Right lobe of liver (tissue), 6 donors: ENCODE measurements at regions not wholly inside any gene's neighbourhood (a gene's known extent, or its start where the extent isn't known, plus 50 kb on each side); places are given as distances from the start of the nearest gene placed in this dataset.

ENCODE experiments used
- ATAC-seq, 4 donors: fragments of 200-7000 bp; cut with Tn5 transposase; one replicate each; pipeline ENCODE4 v1.9.1; 2020; ENCODE audit warnings: mild to moderate bottlenecking in 4 of 4, moderate library complexity in 4 of 4
- DNase-seq, 3 donors: peaks; one replicate each; pipeline ENCODE4 v3.0.0-alpha.2; 2020
- H3K27ac ChIP-seq, 3 donors: fragments of 200-600 bp; one replicate each; pipeline ENCODE4 v1.8.0; 2022
- H3K27me3 ChIP-seq, 2 donors: fragments of 200-600 bp; one replicate each; pipeline ENCODE4 v1.8.0; 2022
- H3K36me3 ChIP-seq, 4 donors: fragments of 200-600 bp; sonication (generic) in 1 of 4; one replicate each; pipeline versions ENCODE4 v1.5.1 to v1.8.0; 2017 to 2022; ENCODE audit warnings: control low read depth in 1 of 4
- H3K4me1 ChIP-seq, 4 donors: fragments of 200-600 bp; sonication (generic) in 1 of 4; one replicate each; pipeline versions ENCODE4 v1.5.1 to v1.8.0; 2017 to 2022; ENCODE audit warnings: control low read depth in 1 of 4
- H3K4me3 ChIP-seq, 3 donors: fragments of 200-600 bp; one replicate each; pipeline ENCODE4 v1.8.0; 2022
- H3K9me3 ChIP-seq, 4 donors: fragments of 200-600 bp; sonication (generic) in 1 of 4; one replicate each; pipeline versions ENCODE4 v1.5.1 to v1.8.0; 2017 to 2022; ENCODE audit warnings: control low read depth in 1 of 4
- CTCF ChIP-seq, 4 donors: fragments of 200-600 bp in 3 of 4; fragments of 450-650 bp in 1 of 4; IDR thresholded peaks; one replicate each; pipeline versions ENCODE4 v1.5.1 to v1.8.0; 2016 to 2022; ENCODE audit warnings: antibody characterized with exemption in 4 of 4, mild to moderate bottlenecking in 2 of 4
- POLR2A ChIP-seq: fragments of 450-650 bp; IDR thresholded peaks from one replicate; pipeline ENCODE4 v1.6.1; 2017; ENCODE audit warnings: antibody characterized with exemption, mild to moderate bottlenecking
- WGBS: methylation state at CpG from one replicate; pipeline ENCODE4 v1.1.6; 2018; ENCODE audit warnings: low coverage, low lambda C conversion rate; ENCODE audit not compliant: insufficient coverage; ENCODE audit errors: missing lambda C conversion rate; 5-methylcytosine and 5-hydroxymethylcytosine counted together
- intact Hi-C, 2 donors: fragments of 100-400 bp; cut with DNase I; formaldehyde crosslinking; loops; one replicate each; pipeline versions ENCODE4 v1.11.2 to v1.14.1; 2022
- donor health status: DM: no; HTN: yes; CAD: no.
- donor health status: DM: no; HTN: no; CAD: no.
- donor health status: DM: no; HTN: no; CAD: no.
- donor health status: DM: no; HTN: yes; CAD: no.
- donor health status: DM: no; HTN: yes; CAD: no.

GRCh38 chr3:3625544-3626271 is 173.5 kb upstream of the LRRN1 start:
- no peak overlapping the region for H3K27ac ChIP-seq
- 39% methylated on average over 4 of the region's 4 CpGs for WGBS
- no peaks in the 10 kb centered on the region for H3K36me3 ChIP-seq
- ATAC-seq (no peak), DNase-seq (no peak)
- H3K4me1 ChIP-seq, result no peaks in the 10 kb centered on the region
- H3K9me3 ChIP-seq, result peaks cover 0 to 3% (median 0%) of the 10 kb centered on the region in 4 donors
- no peaks in the 10 kb centered on the region for H3K27me3 ChIP-seq
- H3K4me3 ChIP-seq, result no peak overlapping the region
- intact Hi-C loops, result no loop called here
- no peak for TF ChIP-seq POLR2A
- no peak for TF ChIP-seq CTCF (IDR thresholded peaks at IDR 0.05)

- H3K27me3 ChIP-seq, result no peaks in the 10 kb centered on the region
- WGBS, result 71% methylated on average over 1 of the region's 1 CpG
- H3K4me3 ChIP-seq, result no peak overlapping the region
- H3K36me3 ChIP-seq, result no peaks in the 10 kb centered on the region
- no peak overlapping the region for H3K27ac ChIP-seq
- TF ChIP-seq POLR2A, result no peak
- no peak for TF ChIP-seq CTCF (IDR thresholded peaks at IDR 0.05)
- peaks cover 0 to 3% (median 0%) of the 10 kb centered on the region in 4 donors for H3K9me3 ChIP-seq
- DNase-seq (no peak), ATAC-seq (no peak)
- intact Hi-C loops, result no loop called here
- no peaks in the 10 kb centered on the region for H3K4me1 ChIP-seq
These were observed 179.4 kb upstream of the LRRN1 start for GRCh38 chr3:3619815-3620214.

GRCh38 chr3:3618623-3619022 is 180.6 kb upstream of the LRRN1 start:
- intact Hi-C loops, result no loop called here
- no peak overlapping the region for H3K27ac ChIP-seq
- H3K4me1 ChIP-seq, result no peaks in the 10 kb centered on the region
- H3K27me3 ChIP-seq, result no peaks in the 10 kb centered on the region
- DNase-seq (no peak), ATAC-seq (no peak)
- 33% methylated on average over 1 of the region's 1 CpG for WGBS
- H3K9me3 ChIP-seq, result peaks cover 0 to 3% (median 0%) of the 10 kb centered on the region in 4 donors
- TF ChIP-seq POLR2A (no peak), CTCF (IDR thresholded peaks at IDR 0.05) (no peak)
- no peaks in the 10 kb centered on the region for H3K36me3 ChIP-seq
- no peak overlapping the region for H3K4me3 ChIP-seq

- Histone ChIP-seq H3K27ac (no peak overlapping the region), H3K36me3 (no peaks in the 10 kb centered on the region), H3K4me3 (no peak overlapping the region), H3K9me3 (no peaks in the 10 kb centered on the region), H3K4me1 (no peaks in the 10 kb centered on the region), H3K27me3 (no peaks in the 10 kb centered on the region)
- peak in 1 of 4 donors; percentile 52 for ATAC-seq
- TF ChIP-seq CTCF (IDR thresholded peaks at IDR 0.05) (no peak), POLR2A (no peak)
- intact Hi-C loops, result no loop called here
- 40% methylated on average over 3 of the region's 3 CpGs for WGBS
- no peak for DNase-seq
These were observed 183.7 kb upstream of the LRRN1 start for GRCh38 chr3:3615533-3615932.
